ENCODE measurements at regions not wholly inside any gene's neighbourhood (a gene's known extent, or its start where the extent isn't known, plus 50 kb on each side); places are given as distances from the start of the nearest gene placed in this dataset.

- peaks cover 12% of the 10 kb centered on the region for H3K4me1 ChIP-seq (ENCODE audit: control insufficient read depth, insufficient read depth, low read length)
- no peak overlapping the region for H4K91ac ChIP-seq (ENCODE audit: insufficient read depth, low read depth, low read length)
- H2BK5ac ChIP-seq (ENCODE audit: low read depth, low read length, poor library complexity, severe bottlenecking) = no peak overlapping the region
- ChIA-PET CTCF (no interaction called here), POLR2A (ENCODE audit: unreplicated experiment) (interaction anchor here (0.6 kb wide), 1 partner anchor 570 kb away, joined by 22 read pairs; no protein-coding TSS in a partner anchor)
- dilution Hi-C loops (cut with HindIII; ENCODE audit: low sequenced_read_pairs, unreplicated experiment) (no loop called here), intact Hi-C loops (cut with micrococcal nuclease) (loop anchor here (5.0 to 10.0 kb wide), 4 partner anchors 102 to 438 kb away; no protein-coding TSS in a partner anchor), in situ Hi-C loops (cut with MboI; ENCODE audit: low sequenced_read_pairs) (loop anchor here (10.0 to 25.0 kb wide), 2 partner anchors 258 to 586 kb away; no protein-coding TSS in a partner anchor)
- TF ChIP-seq RFX5 (IDR thresholded peaks at IDR 0.05; ENCODE audit: low read depth, low read length) = no peak
- TF ChIP-seq ELK1 (IDR thresholded peaks at IDR 0.05; ENCODE audit: borderline replicate concordance, low read depth, low read length) = no peak
- no peak for TF ChIP-seq MAZ (IDR thresholded peaks at IDR 0.05; ENCODE audit: borderline replicate concordance, low read depth, low read length)
- TF ChIP-seq MXI1 (IDR thresholded peaks at IDR 0.05; ENCODE audit: borderline replicate concordance, low read depth, low read length) = no peak
- no peak for TF ChIP-seq NFE2L2 (IDR thresholded peaks at IDR 0.05; ENCODE audit: low read depth, low read length)
- TF ChIP-seq MAFK (IDR thresholded peaks at IDR 0.05; ENCODE audit: low read depth, low read length) = no peak
- no peak for TF ChIP-seq RAD21 (IDR thresholded peaks at IDR 0.05; ENCODE audit: low read length)
- no peak for TF ChIP-seq SMC3 (IDR thresholded peaks at IDR 0.05; ENCODE audit: low read depth, low read length)
- TF ChIP-seq POLR2A (IDR thresholded peaks at IDR 0.05; ENCODE audit: low read depth, low read length) = no peak
- no peak for TF ChIP-seq CTCF (conservative IDR thresholded peaks at IDR 0.05; ENCODE audit: low read depth, low read length)
- no peak for TF ChIP-seq USF2 (IDR thresholded peaks at IDR 0.05; ENCODE audit: low read depth, low read length)
- no peak for TF ChIP-seq CHD1 (IDR thresholded peaks at IDR 0.05; ENCODE audit: low read depth, low read length)
- TF ChIP-seq BHLHE40 (IDR thresholded peaks at IDR 0.05; ENCODE audit: low read depth, low read length) = no peak
- peaks cover 0 to 5% of the 10 kb centered on the region in 2 experiments; a peak in 1 of 4 replicates for H3K79me1 ChIP-seq (ENCODE audit: low read depth in 1 of 2, low read length in 2 of 2)
- H3K56ac ChIP-seq (ENCODE audit: extremely low read depth, insufficient read depth, low read length) = no peak overlapping the region
- H3K18ac ChIP-seq (ENCODE audit: low read depth, low read length) = no peak overlapping the region; the same call in 1 of the 2 replicates
- H3K4ac ChIP-seq (ENCODE audit: low read depth, low read length) = no peak overlapping the region
- H3K9ac ChIP-seq (ENCODE audit: low read depth, low read length) = no peak overlapping the region
- no peak overlapping the region for H2AK5ac ChIP-seq (ENCODE audit: low read depth, low read length)
- H3K27me3 ChIP-seq (ENCODE audit: control insufficient read depth, insufficient read depth, low read length) = no peaks in the 10 kb centered on the region
- no peak overlapping the region for H3K4me2 ChIP-seq (ENCODE audit: low read depth, low read length)
- ATAC-seq (ENCODE audit: low read depth) (no peak), DNase-seq (no peak)
- H2BK15ac ChIP-seq (ENCODE audit: low read depth, low read length) = 0 out of 3 replicates have a peak overlapping the region, but pooled peaks have one; percentile 66
- no peak overlapping the region for H2AFZ ChIP-seq (replicated peaks; ENCODE audit: low read length, poor library complexity)
- BruUV-seq (replicated peaks) = no TSS peak
- H4K8ac ChIP-seq (ENCODE audit: low read depth in 2 of 2, low read length in 2 of 2) = no peak overlapping the region
- no peak overlapping the region for H4K5ac ChIP-seq (ENCODE audit: low read depth, low read length)
- WGBS, 2 experiments (ENCODE audit: extremely low coverage in 2 of 2, insufficient read length in 1 of 2) = no CpG with 5 or more reads among the region's 4 CpGs
- H3K23ac ChIP-seq (ENCODE audit: low read depth, low read length) = no peak overlapping the region
- H4K20me1 ChIP-seq (ENCODE audit: insufficient read depth, low read length) = no peaks in the 10 kb centered on the region
- H3K9me3 ChIP-seq (ENCODE audit: control insufficient read depth, insufficient read depth, low read length) = no peaks in the 10 kb centered on the region
- H3K9me1 ChIP-seq (ENCODE audit: insufficient read depth, low read length) = peaks cover 13% of the 10 kb centered on the region
- H2AK9ac ChIP-seq (replicated peaks; ENCODE audit: low read depth, low read length, poor library complexity) = no peak overlapping the region
- H3K36me3 ChIP-seq (ENCODE audit: control insufficient read depth, insufficient read depth, low read length) = no peaks in the 10 kb centered on the region
- H3K14ac ChIP-seq (replicated peaks; ENCODE audit: low read depth, low read length) = no peak overlapping the region
- H3K4me3 ChIP-seq (ENCODE audit: insufficient read depth, low read depth, low read length) = no peak overlapping the region
- 0 out of 2 replicates have a peak overlapping the region, but pooled peaks have one; percentile 69 for H2BK20ac ChIP-seq (ENCODE audit: low read depth, low read length)
- 0 out of 2 replicates have a peak overlapping the region, but pooled peaks have one; percentile 69 for H2BK120ac ChIP-seq (ENCODE audit: low read depth, low read length)
- H3K27ac ChIP-seq (ENCODE audit: insufficient read depth, low read length) = no peak overlapping the region
Measured at GRCh38 chr13:79778741-79779460, 297.9 kb downstream of the NDFIP2 start.

All from IMR-90 (cell line).